HG03103 (cell line): ENCODE measurements at regions not wholly inside any gene's neighbourhood (a gene's known extent, or its start where the extent isn't known, plus 50 kb on each side); places are given as distances from the start of the nearest gene placed in this dataset.
"Not testable (repeated sequence)": the region's sequence is repeated elsewhere in the genome, so short reads cannot be mapped to it uniquely, and the experiment has no call there.

Experiments used
- ATAC-seq: cut with Tn5 transposase; IDR thresholded peaks from one replicate; pipeline ENCODE4 v1.9.1; 2021; ENCODE audit warnings: low read depth; ENCODE audit not compliant: unreplicated experiment

GRCh38 chrX:22520128-22520828 lies 247.6 kb downstream of the CBLL2 start:
- no peak for ATAC-seq

- ATAC-seq, result peak; percentile 99
These were observed 253.6 kb downstream of the CBLL2 start for GRCh38 chrX:22526339-22526738.

- ATAC-seq, result no peak
These were observed 254.6 kb downstream of the CBLL2 start for GRCh38 chrX:22527302-22527701.

GRCh38 chrX:22533898-22534297 lies 261.2 kb downstream of the CBLL2 start:
- ATAC-seq, result no peak

GRCh38 chrX:22534643-22535042 lies 261.9 kb downstream of the CBLL2 start:
- ATAC-seq, result no peak

- no peak for ATAC-seq
These were observed 264.1 kb downstream of the CBLL2 start for GRCh38 chrX:22536746-22537304.

- ATAC-seq, result no peak
These were observed 265.9 kb downstream of the CBLL2 start for GRCh38 chrX:22538580-22538979.

- no peak for ATAC-seq
These were observed 269.2 kb downstream of the CBLL2 start for GRCh38 chrX:22541926-22542325.

GRCh38 chrX:22542641-22543040 lies 269.9 kb downstream of the CBLL2 start:
- ATAC-seq, result no peak

GRCh38 chrX:22559506-22559905 lies 286.8 kb downstream of the CBLL2 start:
- ATAC-seq, result no peak

GRCh38 chrX:22575161-22575845 lies 302.6 kb downstream of the CBLL2 start:
- no peak for ATAC-seq

- no peak for ATAC-seq
These were observed 304.5 kb downstream of the CBLL2 start for GRCh38 chrX:22577181-22577580.

GRCh38 chrX:22585831-22586230 lies 313.1 kb downstream of the CBLL2 start:
- ATAC-seq, result peak; percentile 51

- ATAC-seq, result no peak
These were observed 317.1 kb downstream of the CBLL2 start for GRCh38 chrX:22589845-22590244.

- no peak for ATAC-seq
These were observed 322.1 kb downstream of the CBLL2 start for GRCh38 chrX:22594766-22595165.

GRCh38 chrX:22603060-22603459 lies 330.3 kb downstream of the CBLL2 start:
- ATAC-seq, result no peak

- ATAC-seq, result not testable (repeated sequence)
These were observed 336.7 kb downstream of the CBLL2 start for GRCh38 chrX:22609452-22609851.

- no peak for ATAC-seq
These were observed 344.2 kb downstream of the CBLL2 start for GRCh38 chrX:22616867-22617266.

- no peak for ATAC-seq
These were observed 354.9 kb downstream of the CBLL2 start for GRCh38 chrX:22627576-22627975.

- ATAC-seq, result no peak
These were observed 355.6 kb downstream of the CBLL2 start for GRCh38 chrX:22628275-22628674.

GRCh38 chrX:22629105-22629725 lies 356.5 kb downstream of the CBLL2 start:
- no peak for ATAC-seq
